Globus pallidus (tissue), 1 donor: ENCODE measurements at regions not wholly inside any gene's neighbourhood (a gene's known extent, or its start where the extent isn't known, plus 50 kb on each side); places are given as distances from the start of the nearest gene placed in this dataset.

Experiments used
- DNase-seq: peaks from one replicate; pipeline ENCODE4 v3.0.0-alpha.2; 2015; ENCODE audit warnings: low spot score

GRCh38 chr3:18827664-18828063 lies 320.6 kb upstream of the KCNH8 start:
- DNase-seq: no peak

GRCh38 chr3:18825665-18826064 lies 322.6 kb upstream of the KCNH8 start:
- no peak for DNase-seq

DNA sequence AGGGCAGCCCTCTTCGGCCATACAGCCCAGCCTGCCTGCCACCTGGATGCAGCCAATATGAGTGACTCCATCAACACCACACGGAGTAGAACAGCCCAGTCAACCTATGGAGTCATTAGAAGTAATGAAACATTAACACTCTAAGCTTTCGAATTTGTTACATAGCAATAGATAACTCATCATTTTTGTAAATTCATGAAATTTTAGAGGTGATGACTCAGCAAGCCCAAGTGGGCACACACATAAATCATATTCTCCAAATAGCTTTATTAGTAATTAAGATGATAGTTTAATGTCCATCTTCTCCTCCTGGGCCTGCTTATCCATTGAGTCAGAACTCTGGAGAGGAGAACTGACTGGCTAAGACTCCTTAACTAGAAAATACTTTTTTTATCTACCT lies 335.0 kb upstream of the KCNH8 start:
- DNase-seq: no peak

DNA sequence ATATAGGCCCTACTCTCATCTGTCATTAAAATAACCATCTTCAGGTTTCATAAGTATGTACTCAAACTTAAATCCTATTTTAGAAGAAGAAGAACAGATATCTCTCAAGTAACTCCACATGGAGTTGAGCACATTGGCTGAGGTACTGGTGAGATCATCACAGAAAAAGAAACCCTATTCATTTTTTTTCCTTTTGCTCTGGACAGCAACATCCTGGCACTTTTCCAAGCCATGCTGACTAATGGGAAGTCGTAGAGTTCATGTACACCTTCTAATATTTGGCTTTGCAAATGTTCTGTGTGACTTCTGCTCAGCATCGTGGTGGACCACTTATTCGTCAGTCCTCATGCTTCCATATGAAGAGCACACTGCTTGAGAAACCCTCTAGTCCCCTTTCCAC lies 336.0 kb upstream of the KCNH8 start:
- DNase-seq: no peak

DNA sequence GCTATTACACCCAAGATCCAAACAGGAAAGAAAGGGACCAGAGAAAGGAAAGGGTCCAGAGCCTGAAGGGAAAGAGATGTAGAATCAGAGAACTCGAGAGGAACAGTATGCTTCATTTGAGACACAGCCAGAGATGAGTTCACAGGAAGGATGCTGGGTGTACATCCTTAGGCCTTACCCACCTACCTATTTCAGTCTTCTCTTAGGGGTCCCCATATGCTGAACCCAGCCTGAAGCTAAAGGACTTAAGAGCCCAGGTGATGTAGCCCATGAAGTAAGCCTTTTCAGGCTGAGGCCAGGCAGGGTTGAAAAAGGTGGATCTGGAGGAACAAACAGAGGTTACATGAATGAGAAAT lies 338.0 kb upstream of the KCNH8 start:
- DNase-seq: no peak

DNA sequence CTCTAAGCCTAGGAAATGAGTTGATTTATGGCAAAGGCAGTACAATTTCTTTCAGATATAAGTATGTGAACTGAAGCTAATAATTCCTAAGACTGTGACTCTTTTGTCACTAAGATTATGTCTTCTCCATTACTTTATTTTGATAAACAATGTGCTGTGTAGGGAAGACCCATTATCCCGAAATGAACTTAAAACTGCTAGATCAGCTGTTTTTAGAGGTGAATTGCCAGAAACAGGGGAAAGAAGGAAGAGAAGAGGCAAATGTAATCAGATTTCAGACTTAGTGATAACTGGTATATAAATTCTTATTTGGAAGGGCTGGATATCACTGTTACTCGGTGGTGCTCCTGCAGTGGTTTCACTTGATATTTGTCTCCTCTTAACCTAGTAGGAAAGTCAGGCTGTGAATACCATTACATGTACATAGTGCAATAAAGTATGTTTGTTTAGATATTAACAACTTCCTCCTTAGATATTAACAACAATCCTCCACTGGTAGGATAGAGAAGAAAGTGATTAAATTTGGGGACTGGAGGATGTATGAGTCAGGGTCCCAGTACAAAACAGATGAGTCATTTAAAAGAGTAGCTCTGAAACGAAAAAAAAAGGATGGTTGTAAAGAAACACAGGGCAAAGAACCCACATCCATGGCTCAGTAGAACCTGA lies 338.5 kb upstream of the KCNH8 start:
- DNase-seq: no peak

DNA sequence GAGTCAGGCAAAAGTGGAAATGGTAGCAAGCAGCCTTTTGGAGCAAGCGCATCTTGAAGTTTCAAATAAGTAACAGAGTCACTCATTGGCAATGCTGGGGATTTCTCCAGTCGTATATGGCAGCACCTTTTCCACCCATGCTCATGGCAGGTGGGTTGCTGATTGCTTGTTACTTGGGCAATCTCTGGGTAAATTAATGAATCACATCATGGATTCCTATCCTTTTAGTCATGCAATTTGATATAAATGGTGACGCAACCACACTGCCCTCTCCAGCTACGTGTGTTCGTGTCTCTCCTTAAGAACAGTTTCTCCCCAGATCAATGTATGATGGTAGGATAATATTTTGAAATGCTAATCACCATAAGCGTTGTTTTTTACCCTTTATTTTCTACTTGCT lies 339.9 kb upstream of the KCNH8 start:
- DNase-seq: no peak

- no peak for DNase-seq
These were observed 340.7 kb upstream of the KCNH8 start for GRCh38 chr3:18807593-18807992.

- DNase-seq: no peak
These were observed 341.7 kb upstream of the KCNH8 start for GRCh38 chr3:18806633-18807032.

DNA sequence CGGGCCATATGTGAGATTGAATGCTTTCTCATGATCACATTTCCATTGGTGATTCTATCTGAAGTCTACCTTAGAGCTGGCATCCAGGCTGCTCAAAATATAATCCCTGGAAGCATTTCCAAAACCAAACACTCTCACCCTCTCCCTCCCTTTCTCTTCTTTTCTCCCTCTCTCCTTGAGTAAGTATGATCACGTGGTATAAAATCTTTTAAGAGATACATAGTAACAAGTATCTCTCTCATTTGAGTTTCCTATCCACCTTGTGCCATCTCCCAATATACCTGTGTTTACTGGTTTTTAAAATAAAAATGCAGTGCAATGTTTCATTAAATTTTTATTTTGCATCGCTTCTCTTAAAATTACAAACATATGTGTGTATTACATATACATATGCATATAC lies 350.9 kb upstream of the KCNH8 start:
- no peak for DNase-seq

GRCh38 chr3:18795078-18795477 lies 353.2 kb upstream of the KCNH8 start:
- DNase-seq: no peak

DNA sequence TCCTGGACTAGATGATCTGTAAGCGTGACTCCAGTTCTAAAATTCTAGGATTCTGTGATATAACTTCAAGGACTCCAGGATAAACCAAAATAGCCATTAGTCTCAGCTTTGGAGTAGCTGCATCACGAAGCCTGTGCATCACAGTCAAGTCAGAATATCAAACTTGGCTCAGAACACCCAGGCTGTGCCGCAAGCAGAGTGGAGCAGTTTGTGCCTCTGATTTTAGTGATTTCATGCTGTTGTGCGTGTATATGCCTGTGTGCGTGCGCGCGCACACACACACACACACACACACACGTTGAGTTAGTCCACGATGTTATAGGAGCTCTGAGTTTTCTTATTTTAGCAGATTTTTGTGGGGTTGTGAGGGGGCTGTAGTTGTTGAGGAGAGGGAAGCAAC lies 356.6 kb upstream of the KCNH8 start:
- DNase-seq: no peak

GRCh38 chr3:18791182-18791581 lies 357.1 kb upstream of the KCNH8 start:
- no peak for DNase-seq

DNA sequence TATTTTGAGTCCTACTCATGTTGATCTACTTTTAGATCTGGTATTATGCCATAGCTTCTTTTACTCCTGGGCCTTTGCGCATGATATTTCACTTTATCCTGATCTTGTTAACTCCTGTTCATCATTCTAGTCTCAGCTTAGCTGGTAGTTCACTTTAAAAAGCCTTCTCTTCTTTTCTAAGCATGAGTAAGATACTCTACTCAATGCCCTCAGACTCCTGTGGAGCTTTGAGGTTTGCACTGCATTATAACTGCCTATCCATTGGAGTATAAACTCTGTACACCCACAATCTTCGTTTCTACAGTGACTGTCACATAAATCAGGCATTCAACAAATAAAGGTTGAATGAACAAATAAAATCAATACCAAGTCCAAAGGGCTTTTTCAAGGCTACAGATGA lies 357.9 kb upstream of the KCNH8 start:
- no peak for DNase-seq

GRCh38 chr3:18789734-18790133 lies 358.6 kb upstream of the KCNH8 start:
- DNase-seq: no peak

- no peak for DNase-seq
These were observed 360.9 kb upstream of the KCNH8 start for GRCh38 chr3:18787441-18787840.

GRCh38 chr3:18786650-18787323 lies 361.5 kb upstream of the KCNH8 start:
- DNase-seq: no peak

GRCh38 chr3:18782191-18782590 lies 357.1 kb upstream of the SATB1 start:
- DNase-seq: no peak

GRCh38 chr3:18780959-18781358 lies 355.8 kb upstream of the SATB1 start:
- no peak for DNase-seq

GRCh38 chr3:18779704-18780103 lies 354.6 kb upstream of the SATB1 start:
- no peak for DNase-seq

DNA sequence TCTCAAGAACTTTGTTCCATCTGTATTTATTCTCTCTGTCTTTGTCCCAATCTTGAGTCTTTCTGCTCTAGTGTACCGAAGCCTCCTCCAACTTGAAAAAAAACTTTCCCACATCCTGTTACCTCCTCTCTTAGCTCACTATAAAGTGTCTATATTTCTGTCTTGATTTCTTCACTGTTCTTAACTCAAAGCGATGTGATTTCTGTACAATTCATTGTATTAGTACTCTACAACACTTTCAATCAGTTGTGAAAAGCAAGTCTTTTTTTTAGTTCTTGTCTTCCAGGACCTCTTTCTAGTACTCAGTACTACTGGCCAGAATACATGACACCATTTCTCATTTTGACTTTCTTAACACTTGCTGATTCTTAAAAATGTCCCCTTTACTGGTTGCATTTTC lies 353.5 kb upstream of the SATB1 start:
- DNase-seq: no peak

GRCh38 chr3:18778094-18778493 lies 353.0 kb upstream of the SATB1 start:
- no peak for DNase-seq

DNA sequence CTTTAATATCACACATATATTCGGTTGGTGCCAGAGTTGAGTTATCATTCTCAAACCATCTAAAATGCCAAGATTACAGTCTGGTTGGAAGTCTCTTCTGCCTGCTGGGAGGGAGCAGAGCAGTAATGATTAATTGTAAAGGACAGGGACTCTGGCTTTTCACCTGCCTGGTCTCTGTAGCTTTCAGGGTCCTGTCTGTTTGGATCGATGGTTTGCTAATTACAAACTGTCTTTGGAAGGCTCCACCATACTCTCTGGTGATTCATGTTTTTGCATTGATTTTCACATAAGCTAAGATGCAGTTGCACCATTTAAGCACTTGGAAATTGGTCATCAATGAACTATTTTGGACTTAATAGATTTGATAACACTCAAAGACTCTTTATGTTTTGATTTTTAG lies 350.4 kb upstream of the SATB1 start:
- DNase-seq: no peak
